Naive thymus-derived CD4-positive, alpha-beta T cell (primary cell): ENCODE measurements at regions not wholly inside any gene's neighbourhood (a gene's known extent, or its start where the extent isn't known, plus 50 kb on each side); places are given as distances from the start of the nearest gene placed in this dataset.

Source experiments
- ATAC-seq: fragments of 150-1000 bp; cut with Tn5 transposase; 2 replicates; pipeline ENCODE4 v1.10.0; 2021; ENCODE audit warnings: mild to moderate bottlenecking, moderate library complexity
- CTCF ChIA-PET: fragments of 350-600 bp; sonication (Branson Sonifier 250); formaldehyde crosslinking; loops from one replicate; lab custom pipeline; 2021; ENCODE audit warnings: antibody characterized with exemption; lab: Charles Lee
- POLR2A ChIA-PET: fragments of 350-600 bp; sonication (Branson Sonifier 250); formaldehyde crosslinking; loops from one replicate; lab custom pipeline; 2021; ENCODE audit warnings: antibody characterized with exemption, inconsistent platforms; lab: Charles Lee
- DNase-seq, 9 donors: peaks; one replicate each; pipeline versions ENCODE4 v3.0.0 to v3.0.0-alpha.2; 2020 to 2022; ENCODE audit warnings: mixed read lengths in 1 of 9
- H3K27ac ChIP-seq: one replicate; pipeline ENCODE4 v1.7.0; 2013; ENCODE audit warnings: mild to moderate bottlenecking, low read depth, low read length, moderate library complexity
- H3K27me3 ChIP-seq, 2 donors: one replicate each; pipeline ENCODE4 v1.7.0; 2013; ENCODE audit warnings: low read length in 2 of 2, mild to moderate bottlenecking in 2 of 2, moderate library complexity in 2 of 2; ENCODE audit not compliant: control insufficient read depth in 2 of 2, insufficient read depth in 2 of 2
- H3K36me3 ChIP-seq, 3 experiments: 1 replicate in 2 of 3; 2 replicates in 1 of 3; pipeline ENCODE4 v1.7.0; 2013; ENCODE audit warnings: low read length in 3 of 3, mild to moderate bottlenecking in 3 of 3, moderate library complexity in 1 of 3; ENCODE audit not compliant: insufficient read depth in 3 of 3, control insufficient read depth in 2 of 3
- H3K4me1 ChIP-seq, 2 donors: one replicate each; pipeline ENCODE4 v1.7.0; 2013; ENCODE audit warnings: low read length in 2 of 2, mild to moderate bottlenecking in 2 of 2, moderate library complexity in 1 of 2; ENCODE audit not compliant: control insufficient read depth in 2 of 2, insufficient read depth in 2 of 2
- H3K4me3 ChIP-seq: 2 replicates; pipeline ENCODE4 v1.7.0; 2013; ENCODE audit warnings: mild to moderate bottlenecking, low read length
- H3K9me3 ChIP-seq, 3 experiments: 1 replicate in 2 of 3; 2 replicates in 1 of 3; pipeline ENCODE4 v1.7.0; 2013; ENCODE audit warnings: low read length in 3 of 3; ENCODE audit not compliant: control insufficient read depth in 2 of 3
- H3K27ac Mint-ChIP-seq, 9 donors: one replicate each; pipeline ENCODE4 v1.8.0; 2020 to 2022; ENCODE audit warnings: mixed read lengths in 9 of 9, mild to moderate bottlenecking in 8 of 9, moderate library complexity in 5 of 9, inconsistent platforms in 2 of 9
- H3K27me3 Mint-ChIP-seq, 5 donors: one replicate each; pipeline ENCODE4 v1.8.0; 2021 to 2022; ENCODE audit warnings: mixed read lengths in 5 of 5, mild to moderate bottlenecking in 1 of 5
- H3K36me3 Mint-ChIP-seq, 5 donors: one replicate each; pipeline ENCODE4 v1.8.0; 2020 to 2022; ENCODE audit warnings: mixed read lengths in 5 of 5, mild to moderate bottlenecking in 3 of 5, inconsistent platforms in 1 of 5
- H3K4me1 Mint-ChIP-seq, 7 donors: one replicate each; pipeline ENCODE4 v1.8.0; 2020 to 2022; ENCODE audit warnings: mixed read lengths in 7 of 7, mild to moderate bottlenecking in 3 of 7, inconsistent platforms in 1 of 7
- H3K4me3 Mint-ChIP-seq, 10 donors: one replicate each; pipeline ENCODE4 v1.8.0; 2020 to 2022; ENCODE audit warnings: mild to moderate bottlenecking in 10 of 10, mixed read lengths in 10 of 10, moderate library complexity in 6 of 10, inconsistent platforms in 2 of 10
- H3K9me3 Mint-ChIP-seq, 11 donors: one replicate each; pipeline ENCODE4 v1.8.0; 2020 to 2022; ENCODE audit warnings: mixed read lengths in 11 of 11, mild to moderate bottlenecking in 4 of 11, inconsistent platforms in 1 of 11, moderate library complexity in 1 of 11
- intact Hi-C, 2 donors: fragments of 100-400 bp; cut with micrococcal nuclease; formaldehyde crosslinking; loops; one replicate each; pipeline ENCODE4 v1.15.1; 2023

GRCh38 chr2:216776066-216776850 is 80.9 kb upstream of the IGFBP5 start:
- Mint-ChIP-seq H3K4me1 (peaks cover 0 to 14% (median 0%) of the 10 kb centered on the region in 7 donors), H3K27ac (no peak overlapping the region), H3K27me3 (peaks cover 7 to 17% (median 13%) of the 10 kb centered on the region in 5 donors), H3K9me3 (peaks cover 0 to 8% (median 1%) of the 10 kb centered on the region in 11 donors), H3K36me3 (peaks cover 0 to 4% (median 0%) of the 10 kb centered on the region in 5 donors), H3K4me3 (no peak overlapping the region)
- DNase-seq = no peak
- POLR2A ChIA-PET = no interaction called here
- H3K27ac ChIP-seq = no peak overlapping the region
- CTCF ChIA-PET = interaction anchor here (1.4 kb wide), 1 partner anchor 937 kb away, joined by 3 read pairs; no protein-coding TSS in a partner anchor
- H3K4me1 ChIP-seq = no peaks in the 10 kb centered on the region
- no peak for ATAC-seq
- no peaks in the 10 kb centered on the region for H3K27me3 ChIP-seq
- no peaks in the 10 kb centered on the region for H3K36me3 ChIP-seq
- no peaks in the 10 kb centered on the region for H3K9me3 ChIP-seq
- intact Hi-C loops = loop anchor here in 1 of 2 donors (2.0 to 5.0 kb wide), 2 partner anchors 735 to 936 kb away; no protein-coding TSS in a partner anchor
- H3K4me3 ChIP-seq = no peak overlapping the region

GRCh38 chr2:216775043-216775453 is 79.7 kb upstream of the IGFBP5 start:
- no peak overlapping the region for H3K27ac Mint-ChIP-seq
- Histone ChIP-seq H3K9me3 (no peaks in the 10 kb centered on the region), H3K27me3 (no peaks in the 10 kb centered on the region), H3K4me3 (no peak overlapping the region), H3K36me3 (no peaks in the 10 kb centered on the region), H3K27ac (no peak overlapping the region), H3K4me1 (no peaks in the 10 kb centered on the region)
- H3K27me3 Mint-ChIP-seq = peaks cover under 1 to 18% (median 13%) of the 10 kb centered on the region in 5 donors
- POLR2A ChIA-PET = no interaction called here
- intact Hi-C loops = loop anchor here in 1 of 2 donors (5.0 kb wide), 1 partner anchor 937 kb away; no protein-coding TSS in a partner anchor
- H3K4me3 Mint-ChIP-seq = no peak overlapping the region
- DNase-seq (no peak), ATAC-seq (no peak)
- peaks cover 0 to 4% (median 0%) of the 10 kb centered on the region in 5 donors for H3K36me3 Mint-ChIP-seq
- CTCF ChIA-PET = no interaction called here
- peaks cover 0 to 5% (median 1%) of the 10 kb centered on the region in 11 donors for H3K9me3 Mint-ChIP-seq
- H3K4me1 Mint-ChIP-seq = peaks cover 0 to 10% (median 0%) of the 10 kb centered on the region in 7 donors

GRCh38 chr2:216774620-216775019 is 79.3 kb upstream of the IGFBP5 start:
- no peaks in the 10 kb centered on the region for H3K27me3 ChIP-seq
- ATAC-seq (no peak), DNase-seq (no peak)
- no peaks in the 10 kb centered on the region for H3K4me1 ChIP-seq
- peaks cover 0 to 4% (median 0%) of the 10 kb centered on the region in 5 donors for H3K36me3 Mint-ChIP-seq
- H3K4me1 Mint-ChIP-seq = peaks cover 0 to 10% (median 0%) of the 10 kb centered on the region in 7 donors
- no peak overlapping the region for H3K4me3 ChIP-seq
- H3K9me3 ChIP-seq = no peaks in the 10 kb centered on the region
- H3K36me3 ChIP-seq = no peaks in the 10 kb centered on the region
- CTCF ChIA-PET = no interaction called here
- POLR2A ChIA-PET = no interaction called here
- no peak overlapping the region for H3K4me3 Mint-ChIP-seq
- no peak overlapping the region for H3K27ac Mint-ChIP-seq
- H3K9me3 Mint-ChIP-seq = peaks cover 0 to 5% (median 1%) of the 10 kb centered on the region in 11 donors
- peaks cover 0 to 18% (median 13%) of the 10 kb centered on the region in 5 donors for H3K27me3 Mint-ChIP-seq
- H3K27ac ChIP-seq = no peak overlapping the region
- intact Hi-C loops = loop anchor here in 1 of 2 donors (5.0 kb wide), 1 partner anchor 938 kb away; no protein-coding TSS in a partner anchor

GRCh38 chr2:216774180-216774579 is 78.8 kb upstream of the IGFBP5 start:
- Mint-ChIP-seq H3K27me3 (peaks cover 0 to 18% (median 12%) of the 10 kb centered on the region in 5 donors), H3K27ac (no peak overlapping the region), H3K4me1 (peaks cover 0 to 10% (median 0%) of the 10 kb centered on the region in 7 donors), H3K4me3 (no peak overlapping the region), H3K9me3 (peaks cover 0 to 5% (median 1%) of the 10 kb centered on the region in 11 donors), H3K36me3 (peaks cover 0 to 4% (median 0%) of the 10 kb centered on the region in 5 donors)
- DNase-seq (no peak), ATAC-seq (no peak)
- ChIA-PET POLR2A (no interaction called here), CTCF (no interaction called here)
- no peaks in the 10 kb centered on the region for H3K36me3 ChIP-seq
- H3K9me3 ChIP-seq = no peaks in the 10 kb centered on the region
- no peaks in the 10 kb centered on the region for H3K27me3 ChIP-seq
- no peak overlapping the region for H3K4me3 ChIP-seq
- no peaks in the 10 kb centered on the region for H3K4me1 ChIP-seq
- no peak overlapping the region for H3K27ac ChIP-seq
- intact Hi-C loops = no loop called here

GRCh38 chr2:216773072-216773471 is 77.7 kb upstream of the IGFBP5 start:
- no peak overlapping the region for H3K4me3 Mint-ChIP-seq
- no peak for ATAC-seq

GRCh38 chr2:216770717-216771116 is 75.4 kb upstream of the IGFBP5 start:
- Histone ChIP-seq H3K27ac (no peak overlapping the region), H3K36me3 (no peaks in the 10 kb centered on the region), H3K4me1 (no peaks in the 10 kb centered on the region), H3K27me3 (no peaks in the 10 kb centered on the region), H3K4me3 (no peak overlapping the region), H3K9me3 (no peaks in the 10 kb centered on the region)
- ChIA-PET POLR2A (no interaction called here), CTCF (no interaction called here)
- Mint-ChIP-seq H3K4me3 (no peak overlapping the region), H3K27me3 (peaks cover 0 to 30% (median 19%) of the 10 kb centered on the region in 5 donors), H3K27ac (no peak overlapping the region), H3K4me1 (peaks cover 0 to 4% (median 0%) of the 10 kb centered on the region in 7 donors), H3K9me3 (peaks cover 0 to 5% (median 1%) of the 10 kb centered on the region in 11 donors), H3K36me3 (peaks cover 0 to 4% (median 0%) of the 10 kb centered on the region in 5 donors)
- intact Hi-C loops = no loop called here
- no peak for DNase-seq
- no peak for ATAC-seq

More at GRCh38 chr2:216773072-216773471, 77.7 kb upstream of the IGFBP5 start:
- Mint-ChIP-seq H3K36me3 (peaks cover 0 to 4% (median 0%) of the 10 kb centered on the region in 5 donors), H3K4me1 (peaks cover 0 to 10% (median 0%) of the 10 kb centered on the region in 7 donors), H3K9me3 (peaks cover 0 to 5% (median 1%) of the 10 kb centered on the region in 11 donors), H3K27me3 (peaks cover 0 to 18% (median 14%) of the 10 kb centered on the region in 5 donors), H3K27ac (no peak overlapping the region)
- no peak overlapping the region for H3K27ac ChIP-seq
- ChIA-PET CTCF (no interaction called here), POLR2A (no interaction called here)
- intact Hi-C loops = no loop called here
- no peak for DNase-seq
- H3K36me3 ChIP-seq = no peaks in the 10 kb centered on the region
- H3K4me1 ChIP-seq = no peaks in the 10 kb centered on the region
- H3K9me3 ChIP-seq = no peaks in the 10 kb centered on the region
- H3K4me3 ChIP-seq = no peak overlapping the region
- no peaks in the 10 kb centered on the region for H3K27me3 ChIP-seq
